ENCODE measurements at regions not wholly inside any gene's neighbourhood (a gene's known extent, or its start where the extent isn't known, plus 50 kb on each side); places are given as distances from the start of the nearest gene placed in this dataset.
"Not testable (repeated sequence)": the region's sequence is repeated elsewhere in the genome, so short reads cannot be mapped to it uniquely, and the experiment has no call there.

DNA sequence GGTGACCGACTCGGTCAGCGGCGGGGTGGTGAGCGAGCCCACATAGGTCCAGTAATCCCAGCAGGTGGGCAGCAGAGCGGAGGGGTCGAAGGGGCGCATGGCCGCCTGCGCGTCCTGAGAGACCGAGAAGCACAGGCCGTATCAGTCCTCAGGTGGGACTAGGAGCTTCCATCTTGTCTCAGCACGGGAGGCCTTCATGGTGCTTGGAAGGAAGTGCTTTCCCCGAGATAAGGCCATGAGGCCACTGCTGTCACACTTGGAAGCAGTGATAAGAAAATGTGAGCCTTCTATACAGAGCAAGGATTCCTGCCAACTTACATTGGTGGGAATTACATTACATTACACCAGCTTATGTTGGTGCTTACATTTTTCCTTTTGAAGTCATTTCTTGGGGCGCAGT, 62.6 kb upstream of the METTL9 start:
- DNase-seq = not testable (repeated sequence)

DNA sequence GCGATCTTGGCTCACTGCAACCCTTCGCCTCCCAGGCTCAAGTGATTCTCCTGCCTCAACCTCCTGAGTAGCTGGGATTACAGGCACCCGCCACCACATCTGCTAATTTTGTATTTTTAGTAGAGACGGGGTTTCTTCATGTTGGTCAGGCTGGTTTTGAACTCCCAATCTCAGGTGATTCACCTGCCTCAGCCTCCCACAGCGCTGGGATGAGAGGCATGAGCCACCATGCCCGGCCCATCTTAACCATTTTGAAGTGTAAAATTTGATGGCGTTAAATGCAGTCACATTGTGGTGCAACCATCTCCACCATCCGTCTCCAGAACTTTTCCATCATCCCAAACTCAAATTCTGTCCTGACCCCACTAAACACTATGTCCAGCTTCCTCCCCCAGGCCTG, 61.8 kb upstream of the METTL9 start:
- DNase-seq = not testable (repeated sequence)

DNA sequence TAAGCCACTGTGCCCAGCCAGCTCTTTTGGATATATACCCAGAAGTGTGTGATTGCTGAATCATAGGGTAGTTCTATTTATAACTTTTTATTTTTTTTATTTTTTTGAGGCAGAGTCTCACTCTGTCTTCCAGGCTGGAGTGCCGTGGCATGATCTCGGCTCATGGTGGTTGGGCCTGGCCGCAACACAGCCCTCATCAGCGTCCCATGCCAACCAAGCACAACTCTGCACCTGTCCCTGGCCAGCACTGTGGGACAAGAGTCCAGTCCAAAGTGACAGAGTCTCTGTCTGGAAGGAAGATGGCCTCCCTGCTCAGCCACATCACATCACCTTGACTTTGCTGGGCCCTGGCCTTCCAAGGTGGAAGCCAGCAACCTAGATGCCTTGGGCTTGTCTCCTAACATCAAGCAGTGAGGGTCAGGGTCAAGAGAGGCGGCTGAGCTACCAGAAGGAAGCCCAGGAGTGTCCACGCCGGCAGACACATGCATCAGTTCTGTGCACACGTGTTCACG, 60.2 kb upstream of the METTL9 start:
- DNase-seq = not testable (repeated sequence)

DNA sequence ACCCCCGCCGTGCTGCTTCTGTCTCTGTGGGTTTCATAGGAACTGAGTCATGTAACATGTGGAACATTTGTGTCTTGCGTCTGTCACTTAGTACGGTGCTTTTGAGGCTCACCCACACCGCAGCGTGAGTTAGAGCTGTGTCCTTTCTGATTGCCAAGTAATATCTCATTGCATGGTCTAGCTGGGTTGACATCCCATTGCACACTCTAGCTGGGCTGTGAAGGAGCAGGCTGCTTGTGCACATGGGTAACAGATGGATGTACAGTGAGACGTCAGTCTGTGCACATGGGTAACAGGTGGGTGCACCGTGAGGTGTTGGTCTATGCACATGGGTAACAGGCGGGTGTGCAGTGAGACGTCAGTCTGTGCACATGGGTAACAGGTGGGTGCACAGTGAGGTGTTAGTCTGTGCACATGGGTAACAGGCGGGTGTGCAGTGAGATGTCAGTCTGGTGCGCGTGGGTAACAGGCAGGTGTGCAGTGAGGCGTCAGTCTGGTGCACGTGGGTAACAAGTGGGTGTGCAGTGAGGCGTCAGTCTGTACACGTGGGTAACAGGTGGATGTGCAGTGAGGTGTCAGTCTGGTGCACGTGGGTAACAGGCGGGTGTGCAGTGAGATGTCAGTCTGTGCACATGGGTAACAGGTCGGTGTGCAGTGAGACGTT, 58.5 kb upstream of the METTL9 start:
- DNase-seq = peak; percentile 68

DNA sequence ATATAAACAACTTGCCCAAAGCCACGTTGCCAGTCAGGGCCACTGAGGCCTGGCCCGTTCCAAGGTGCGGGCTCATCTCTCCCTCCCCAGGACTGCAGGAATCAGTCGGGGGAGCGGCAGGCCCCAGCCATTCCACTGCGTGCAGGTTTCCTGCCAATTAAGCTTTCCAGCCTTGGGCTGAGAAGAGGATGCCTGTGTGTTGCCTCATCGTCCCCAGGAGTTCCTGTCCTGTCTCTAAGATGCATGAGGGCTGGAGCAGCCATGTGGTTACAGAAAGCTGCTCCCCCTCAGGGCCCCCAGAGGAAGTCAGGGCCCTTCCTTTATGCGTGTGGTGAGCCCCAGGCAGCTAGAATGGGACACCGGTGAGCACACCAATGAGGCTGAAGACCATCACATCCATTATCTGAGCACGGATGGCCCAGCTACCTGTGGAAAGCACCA, 57.7 kb upstream of the METTL9 start:
- DNase-seq = not testable (repeated sequence)

DNA sequence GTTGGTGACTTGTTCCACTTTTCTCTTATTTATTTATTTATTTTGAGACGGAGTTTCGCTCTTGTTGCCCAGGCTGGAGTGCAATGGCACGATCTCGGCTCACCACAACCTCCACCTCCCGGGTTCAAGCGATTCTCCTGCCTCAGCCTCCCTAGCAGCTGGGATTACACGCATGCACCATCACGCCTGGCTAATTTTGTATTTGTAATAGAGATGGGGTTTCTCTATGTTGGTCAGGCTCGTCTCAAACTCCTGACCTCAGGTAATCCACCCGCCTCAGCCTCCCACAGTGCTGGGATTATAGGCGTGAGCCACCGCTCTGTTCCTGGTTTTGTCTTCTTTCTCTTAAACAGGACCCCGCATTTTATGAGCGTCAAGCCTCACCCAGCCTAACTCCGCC, 57.3 kb upstream of the METTL9 start:
- not testable (repeated sequence) for DNase-seq

DNA sequence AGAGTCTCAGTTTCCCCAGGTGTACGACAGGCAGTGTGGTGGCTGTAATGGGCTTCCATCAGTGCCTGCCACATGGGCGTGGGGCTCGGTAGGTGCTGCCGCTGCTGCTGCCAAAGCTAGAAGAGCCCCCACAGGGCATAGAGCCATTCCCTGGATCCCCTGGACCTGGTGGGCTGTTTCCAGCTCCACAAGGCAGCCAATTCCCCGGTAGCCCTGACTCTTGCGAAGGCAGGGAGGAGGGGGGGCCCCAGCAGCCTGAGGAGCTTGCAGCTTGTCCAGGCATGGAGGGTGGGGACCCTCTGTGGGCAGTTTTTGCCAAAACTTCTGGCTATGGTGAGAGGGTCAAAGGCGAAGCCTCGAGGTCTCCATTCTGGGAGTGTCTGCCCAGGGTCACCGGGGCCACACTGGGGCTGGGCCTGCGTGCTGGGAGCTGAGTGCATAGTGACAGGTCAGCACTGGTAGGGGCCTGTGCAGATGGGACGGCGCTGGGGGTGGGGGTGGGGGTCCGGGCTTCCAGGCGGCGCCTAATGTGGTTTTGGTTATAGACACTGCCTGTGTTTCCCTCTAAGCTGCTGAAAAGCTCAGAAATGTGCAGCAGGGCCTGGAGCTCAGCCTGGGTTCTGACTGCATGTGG, 56.8 kb upstream of the METTL9 start:
- DNase-seq = not testable (repeated sequence)

DNA sequence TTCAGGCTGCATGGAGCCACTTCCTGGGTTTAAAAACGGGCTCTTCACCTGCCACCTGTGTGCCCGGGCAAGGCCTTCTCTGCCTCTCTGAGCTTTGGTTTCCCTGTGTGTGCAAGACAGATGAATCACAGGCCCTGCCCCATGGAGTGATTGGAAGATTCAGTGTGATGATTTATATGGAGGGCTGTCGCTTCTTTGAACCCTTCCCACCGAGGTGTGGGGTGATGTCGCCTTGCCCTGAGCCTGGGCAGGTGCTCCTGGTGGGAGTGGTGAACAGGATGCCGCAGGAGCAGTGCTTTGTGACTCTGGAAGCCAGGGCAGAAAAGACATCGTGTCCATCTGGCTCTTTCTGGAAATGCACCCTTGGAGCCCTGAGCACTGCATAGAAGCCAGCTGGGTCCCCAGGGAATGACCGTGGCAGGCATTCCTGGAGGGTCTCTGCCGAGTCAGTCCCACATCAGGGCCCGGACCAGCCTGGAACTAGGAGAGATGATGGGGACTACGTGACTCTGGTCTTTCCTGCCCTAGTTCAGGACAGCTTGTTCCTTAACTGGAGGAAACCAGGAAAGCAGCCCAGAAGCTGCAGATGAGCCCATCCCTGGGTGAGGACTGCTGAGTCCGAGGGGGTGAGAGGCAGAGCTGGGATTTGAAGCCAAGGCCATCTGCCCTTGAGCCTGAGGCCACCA, 56.1 kb upstream of the METTL9 start:
- DNase-seq = not testable (repeated sequence)

DNA sequence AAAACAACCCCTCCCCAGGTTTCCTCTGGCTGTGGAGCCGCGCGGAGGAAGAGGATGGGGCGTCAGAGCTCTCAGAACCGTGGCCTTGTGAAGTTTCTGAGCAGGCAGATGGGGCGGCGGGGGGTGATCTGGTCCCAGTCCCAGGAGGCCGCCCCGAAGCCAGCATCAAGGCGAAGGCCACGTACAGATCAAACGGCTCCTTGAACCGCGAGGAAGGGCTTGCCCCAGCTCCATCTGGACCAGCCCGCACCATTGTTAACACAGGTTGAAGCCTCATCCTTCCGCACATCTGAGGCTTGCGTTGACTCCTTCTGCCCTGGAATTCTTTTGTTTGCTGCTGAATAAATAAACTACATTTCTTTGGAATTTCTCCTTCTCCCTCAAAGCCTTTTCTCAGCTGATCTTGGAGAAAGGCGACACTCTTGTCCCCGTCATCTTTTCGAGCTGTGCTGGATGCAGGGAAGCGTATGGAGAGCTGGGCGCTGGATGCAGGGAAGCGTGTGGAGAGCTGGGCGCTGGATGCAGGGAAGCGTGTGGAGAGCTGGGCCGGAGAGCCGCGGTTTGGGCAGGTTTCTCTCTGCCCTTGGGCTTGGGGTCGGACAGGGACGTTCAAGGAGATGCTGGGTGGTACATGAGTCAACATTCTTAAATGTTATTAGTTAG, 53.6 kb upstream of the METTL9 start:
- DNase-seq = not testable (repeated sequence)

DNA sequence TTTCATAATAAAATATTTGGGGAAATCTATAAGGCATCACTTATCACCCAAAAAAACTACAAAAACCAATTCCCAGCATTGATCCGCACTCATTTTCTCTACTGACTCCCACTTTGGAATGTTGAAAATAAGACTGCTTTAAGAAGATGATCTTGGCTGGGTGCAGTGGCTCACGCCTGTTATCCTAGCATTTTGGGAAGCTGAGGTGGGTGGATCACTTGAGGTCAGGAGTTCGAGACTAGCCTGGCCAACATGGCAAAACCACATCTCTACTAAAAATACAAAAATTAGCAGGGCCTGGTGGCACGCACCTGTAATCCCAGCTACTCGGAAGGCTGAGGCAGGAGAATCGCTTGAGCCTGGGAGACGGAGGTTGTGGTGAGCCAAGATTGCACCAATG, 50.0 kb upstream of the METTL9 start:
- DNase-seq = not testable (repeated sequence)

Measured in NCI-H2171 treated with DMSO at 0.1 percent for 48 hours (cell line).